ENCODE measurements at regions not wholly inside any gene's neighbourhood (a gene's known extent, or its start where the extent isn't known, plus 50 kb on each side); places are given as distances from the start of the nearest gene placed in this dataset.

GRCh38 chr2:159854481-159854880 is 56.5 kb upstream of the CD302 start:
- H3K4me1 Mint-ChIP-seq = peaks cover 14% of the 10 kb centered on the region
- no peaks in the 10 kb centered on the region for H3K27me3 Mint-ChIP-seq (ENCODE audit: low read depth)
- DNase-seq (ENCODE audit: low spot score) (no peak), ATAC-seq (peak; percentile 50)
- CTCF ChIA-PET = no interaction called here
- H3K4me3 Mint-ChIP-seq = no peak overlapping the region
- no peaks in the 10 kb centered on the region for H3K9me3 Mint-ChIP-seq
- POLR2A ChIA-PET = no interaction called here
- TF ChIP-seq ZNF396 (CRISPR knock-in tag; IDR thresholded peaks at IDR 0.05; ENCODE audit: borderline replicate concordance) = no peak
- no peak for TF ChIP-seq AR (CRISPR knock-in tag; IDR thresholded peaks at IDR 0.05)
- no peak for TF ChIP-seq CDX4 (CRISPR knock-in tag; IDR thresholded peaks at IDR 0.05; ENCODE audit: borderline replicate concordance)
- H3K27ac Mint-ChIP-seq = no peak overlapping the region
- no peaks in the 10 kb centered on the region for H3K36me3 Mint-ChIP-seq

- TF ChIP-seq ZNF121 (CRISPR knock-in tag; IDR thresholded peaks at IDR 0.05) (no peak), NR2C2 (CRISPR knock-in tag; IDR thresholded peaks at IDR 0.05) (no peak), ELF4 (CRISPR knock-in tag; IDR thresholded peaks at IDR 0.05; ENCODE audit: low read depth) (no peak)
- TF ChIP-seq, protein P1, sequence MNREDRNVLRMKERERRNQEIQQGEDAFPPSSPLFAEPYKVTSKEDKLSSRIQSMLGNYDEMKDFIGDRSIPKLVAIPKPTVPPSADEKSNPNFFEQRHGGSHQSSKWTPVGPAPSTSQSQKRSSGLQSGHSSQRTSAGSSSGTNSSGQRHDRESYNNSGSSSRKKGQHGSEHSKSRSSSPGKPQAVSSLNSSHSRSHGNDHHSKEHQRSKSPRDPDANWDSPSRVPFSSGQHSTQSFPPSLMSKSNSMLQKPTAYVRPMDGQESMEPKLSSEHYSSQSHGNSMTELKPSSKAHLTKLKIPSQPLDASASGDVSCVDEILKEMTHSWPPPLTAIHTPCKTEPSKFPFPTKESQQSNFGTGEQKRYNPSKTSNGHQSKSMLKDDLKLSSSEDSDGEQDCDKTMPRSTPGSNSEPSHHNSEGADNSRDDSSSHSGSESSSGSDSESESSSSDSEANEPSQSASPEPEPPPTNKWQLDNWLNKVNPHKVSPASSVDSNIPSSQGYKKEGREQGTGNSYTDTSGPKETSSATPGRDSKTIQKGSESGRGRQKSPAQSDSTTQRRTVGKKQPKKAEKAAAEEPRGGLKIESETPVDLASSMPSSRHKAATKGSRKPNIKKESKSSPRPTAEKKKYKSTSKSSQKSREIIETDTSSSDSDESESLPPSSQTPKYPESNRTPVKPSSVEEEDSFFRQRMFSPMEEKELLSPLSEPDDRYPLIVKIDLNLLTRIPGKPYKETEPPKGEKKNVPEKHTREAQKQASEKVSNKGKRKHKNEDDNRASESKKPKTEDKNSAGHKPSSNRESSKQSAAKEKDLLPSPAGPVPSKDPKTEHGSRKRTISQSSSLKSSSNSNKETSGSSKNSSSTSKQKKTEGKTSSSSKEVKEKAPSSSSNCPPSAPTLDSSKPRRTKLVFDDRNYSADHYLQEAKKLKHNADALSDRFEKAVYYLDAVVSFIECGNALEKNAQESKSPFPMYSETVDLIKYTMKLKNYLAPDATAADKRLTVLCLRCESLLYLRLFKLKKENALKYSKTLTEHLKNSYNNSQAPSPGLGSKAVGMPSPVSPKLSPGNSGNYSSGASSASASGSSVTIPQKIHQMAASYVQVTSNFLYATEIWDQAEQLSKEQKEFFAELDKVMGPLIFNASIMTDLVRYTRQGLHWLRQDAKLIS (CRISPR knock-in tag; IDR thresholded peaks at IDR 0.05; ENCODE audit: borderline replicate concordance) = no peak
- Mint-ChIP-seq H3K9me3 (no peaks in the 10 kb centered on the region), H3K27ac (no peak overlapping the region), H3K4me3 (no peak overlapping the region), H3K27me3 (ENCODE audit: low read depth) (no peaks in the 10 kb centered on the region), H3K36me3 (no peaks in the 10 kb centered on the region), H3K4me1 (peaks cover 14% of the 10 kb centered on the region)
- DNase-seq (ENCODE audit: low spot score) (no peak), ATAC-seq (no peak)
- CTCF ChIA-PET = interaction anchor here (0.5 kb wide), 1 partner anchor 1396 kb away, joined by 3 read pairs; no protein-coding TSS in a partner anchor
- POLR2A ChIA-PET = no interaction called here
These were observed 55.1 kb upstream of the CD302 start for GRCh38 chr2:159853101-159853500.

DNA sequence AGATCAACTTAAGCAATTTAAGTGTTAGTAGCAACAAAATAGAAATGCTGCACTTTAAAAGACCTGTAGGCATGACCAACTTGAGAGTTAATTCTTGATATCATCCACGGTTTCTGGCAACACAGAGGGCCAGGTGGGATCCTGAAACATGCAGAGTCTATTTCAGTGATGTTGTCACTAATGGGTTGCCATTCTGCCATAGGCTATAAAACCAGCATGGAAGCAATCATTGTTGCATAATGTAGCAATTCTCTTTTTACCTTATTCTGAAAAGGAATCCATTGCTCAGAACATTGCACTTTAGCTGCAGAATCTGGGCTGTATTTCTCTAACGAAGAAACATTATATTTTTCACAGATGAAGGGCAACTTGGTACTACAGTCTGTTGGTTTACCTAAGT is 53.9 kb upstream of the CD302 start:
- Mint-ChIP-seq H3K9me3 (no peaks in the 10 kb centered on the region), H3K4me1 (peaks cover 10% of the 10 kb centered on the region), H3K4me3 (no peak overlapping the region), H3K36me3 (no peaks in the 10 kb centered on the region), H3K27ac (no peak overlapping the region), H3K27me3 (ENCODE audit: low read depth) (no peaks in the 10 kb centered on the region)
- ATAC-seq (no peak), DNase-seq (ENCODE audit: low spot score) (no peak)
- ChIA-PET POLR2A (no interaction called here), CTCF (no interaction called here)
- TF ChIP-seq FOXJ3 (CRISPR knock-in tag; IDR thresholded peaks at IDR 0.05; ENCODE audit: borderline replicate concordance) (no peak), NFE2L1 (CRISPR knock-in tag; IDR thresholded peaks at IDR 0.05) (no peak), KAT7 (CRISPR knock-in tag; IDR thresholded peaks at IDR 0.05; ENCODE audit: borderline replicate concordance) (no peak), ZBTB43 (CRISPR knock-in tag; IDR thresholded peaks at IDR 0.05) (no peak), GABPB1 (CRISPR knock-in tag; IDR thresholded peaks at IDR 0.05) (no peak)
